Mesothelial cell of epicardium (in vitro differentiated cells): ENCODE measurements at regions not wholly inside any gene's neighbourhood (a gene's known extent, or its start where the extent isn't known, plus 50 kb on each side); places are given as distances from the start of the nearest gene placed in this dataset.

ENCODE experiments used
- DNase-seq, 2 experiments: peaks; one replicate each; pipeline ENCODE4 v3.0.0; 2021; ENCODE audit warnings: low spot score in 2 of 2; ENCODE audit not compliant: unreplicated experiment in 2 of 2
- H3K27ac Mint-ChIP-seq: 2 replicates; pipeline ENCODE4 v1.8.0; 2021; ENCODE audit warnings: mixed read lengths
- H3K27me3 Mint-ChIP-seq: 2 replicates; pipeline ENCODE4 v1.8.0; 2021; ENCODE audit warnings: low read depth, mixed read lengths
- H3K36me3 Mint-ChIP-seq: 2 replicates; pipeline ENCODE4 v1.8.0; 2021; ENCODE audit warnings: mixed read lengths
- H3K4me1 Mint-ChIP-seq: 2 replicates; pipeline ENCODE4 v1.8.0; 2021; ENCODE audit warnings: mixed read lengths
- H3K4me3 Mint-ChIP-seq: 2 replicates; pipeline ENCODE4 v1.8.0; 2021; ENCODE audit warnings: mild to moderate bottlenecking, moderate library complexity, mixed read lengths
- H3K9me3 Mint-ChIP-seq: 2 replicates; pipeline ENCODE4 v1.8.0; 2021; ENCODE audit warnings: mixed read lengths
- CTCF ChIP-seq: fragments of 200-600 bp; sonication (generic); IDR thresholded peaks from one replicate; pipeline ENCODE4 v1.5.0; 2021; ENCODE audit warnings: antibody characterized with exemption; ENCODE audit not compliant: unreplicated experiment

GRCh38 chr6:3607599-3607998 is 143.9 kb downstream of the PXDC1 start:
- no peak for TF ChIP-seq CTCF
- Mint-ChIP-seq H3K4me3 (no peak overlapping the region), H3K4me1 (peaks cover 40% of the 10 kb centered on the region)

GRCh38 chr6:3607171-3607570 is 144.3 kb downstream of the PXDC1 start:
- H3K36me3 Mint-ChIP-seq: peaks cover 5% of the 10 kb centered on the region
- peaks cover 6% of the 10 kb centered on the region for H3K27me3 Mint-ChIP-seq
- H3K9me3 Mint-ChIP-seq: peaks cover 8% of the 10 kb centered on the region
- no peak overlapping the region for H3K27ac Mint-ChIP-seq
- DNase-seq: peak in 1 of 2 experiments; percentile 22
- peaks cover 36% of the 10 kb centered on the region for H3K4me1 Mint-ChIP-seq
- no peak for TF ChIP-seq CTCF
- H3K4me3 Mint-ChIP-seq: no peak overlapping the region

More at GRCh38 chr6:3607599-3607998, 143.9 kb downstream of the PXDC1 start:
- Mint-ChIP-seq H3K36me3 (peaks cover under 1% of the 10 kb centered on the region), H3K27ac (no peak overlapping the region), H3K9me3 (peaks cover 3% of the 10 kb centered on the region), H3K27me3 (peaks cover 6% of the 10 kb centered on the region)
- DNase-seq: peak in 1 of 2 experiments; percentile 26

GRCh38 chr6:3603340-3604130 is 146.7 kb upstream of the SLC22A23 start:
- peaks cover 2% of the 10 kb centered on the region for H3K27me3 Mint-ChIP-seq
- no peak overlapping the region for H3K27ac Mint-ChIP-seq
- peaks cover 14% of the 10 kb centered on the region for H3K36me3 Mint-ChIP-seq
- no peak overlapping the region for H3K4me3 Mint-ChIP-seq
- peaks cover 42% of the 10 kb centered on the region for H3K9me3 Mint-ChIP-seq
- peak in 1 of 2 experiments; percentile 41 for DNase-seq
- peaks cover 13% of the 10 kb centered on the region for H3K4me1 Mint-ChIP-seq
- no peak for TF ChIP-seq CTCF

GRCh38 chr6:3601570-3601969 is 144.7 kb upstream of the SLC22A23 start:
- H3K4me3 Mint-ChIP-seq: no peak overlapping the region
- peaks cover 46% of the 10 kb centered on the region for H3K9me3 Mint-ChIP-seq
- H3K4me1 Mint-ChIP-seq: peaks cover 18% of the 10 kb centered on the region
- H3K36me3 Mint-ChIP-seq: peaks cover 14% of the 10 kb centered on the region
- TF ChIP-seq CTCF: no peak
- no peak for DNase-seq
- H3K27me3 Mint-ChIP-seq: peaks cover 2% of the 10 kb centered on the region
- no peak overlapping the region for H3K27ac Mint-ChIP-seq

- Mint-ChIP-seq H3K4me1 (peaks cover 9% of the 10 kb centered on the region), H3K27me3 (no peaks in the 10 kb centered on the region), H3K27ac (no peak overlapping the region), H3K36me3 (peaks cover 13% of the 10 kb centered on the region), H3K4me3 (no peak overlapping the region), H3K9me3 (peaks cover 43% of the 10 kb centered on the region)
- no peak for TF ChIP-seq CTCF
- DNase-seq: no peak
Measured at GRCh38 chr6:3597500-3598064, 140.7 kb upstream of the SLC22A23 start.
